HFF-Myc (cell line): ENCODE measurements at regions not wholly inside any gene's neighbourhood (a gene's known extent, or its start where the extent isn't known, plus 50 kb on each side); places are given as distances from the start of the nearest gene placed in this dataset.

Experiments
- DNase-seq: peaks from one replicate; pipeline ENCODE4 v3.0.0-alpha.2; 2011; ENCODE audit warnings: low read depth; ENCODE audit errors: extremely low read depth
- H3K4me3 ChIP-seq: replicated peaks from 2 replicates; pipeline ENCODE4 v1.5.1; 2011; ENCODE audit warnings: low read depth, mild to moderate bottlenecking, control low read depth, low read length
- CTCF ChIP-seq: IDR thresholded peaks from 2 replicates; pipeline ENCODE4 v1.5.1; 2012; ENCODE audit warnings: mild to moderate bottlenecking, low read depth, low read length, control low read depth; ENCODE audit errors: missing control alignments

DNA sequence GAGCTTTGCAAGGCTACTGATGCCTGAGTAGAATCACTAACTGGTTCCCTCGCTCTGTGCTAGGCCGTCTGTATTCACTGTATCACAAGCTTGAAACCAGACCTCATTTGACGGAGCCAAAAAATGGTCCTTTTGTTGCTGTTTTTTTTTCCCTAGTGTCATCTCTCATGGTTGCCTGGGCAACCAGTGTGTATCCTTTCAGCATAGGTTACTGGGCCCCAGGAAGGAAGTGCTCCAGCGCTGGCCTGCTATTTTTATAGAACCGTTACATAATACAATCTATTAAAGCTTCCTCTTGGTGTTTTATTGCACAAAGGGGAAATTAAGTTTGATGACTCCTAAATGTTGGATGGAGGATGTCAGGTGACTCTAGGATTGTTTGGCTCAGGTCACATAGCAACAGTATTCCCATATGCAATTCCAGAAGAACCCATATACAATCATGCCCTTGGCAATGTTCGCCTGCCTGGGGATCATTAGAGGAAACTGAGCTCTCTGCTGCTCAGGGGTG is 220.4 kb downstream of the SPRY1 start:
- TF ChIP-seq CTCF = no peak
- DNase-seq = no peak
- no peak overlapping the region for H3K4me3 ChIP-seq

- TF ChIP-seq CTCF = no peak
- no peak for DNase-seq
- H3K4me3 ChIP-seq = no peak overlapping the region
Observed at GRCh38 chr4:123617791-123618190, 221.2 kb downstream of the SPRY1 start.

- DNase-seq = no peak
- TF ChIP-seq CTCF = no peak
- H3K4me3 ChIP-seq = no peak overlapping the region
Observed at GRCh38 chr4:123618606-123619005, 222.0 kb downstream of the SPRY1 start.

- H3K4me3 ChIP-seq = no peak overlapping the region
- no peak for DNase-seq
- no peak for TF ChIP-seq CTCF
Observed at GRCh38 chr4:123619326-123619725, 222.7 kb downstream of the SPRY1 start.

- H3K4me3 ChIP-seq = no peak overlapping the region
- no peak for DNase-seq
- TF ChIP-seq CTCF = no peak
Observed at GRCh38 chr4:123619895-123620294, 223.3 kb downstream of the SPRY1 start.

GRCh38 chr4:123621072-123621705 is 224.6 kb downstream of the SPRY1 start:
- TF ChIP-seq CTCF = no peak
- H3K4me3 ChIP-seq = no peak overlapping the region
- no peak for DNase-seq

- no peak for TF ChIP-seq CTCF
- H3K4me3 ChIP-seq = no peak overlapping the region
- DNase-seq = no peak
Observed at GRCh38 chr4:123622572-123622971, 226.0 kb downstream of the SPRY1 start.
